Endothelial cell of umbilical vein (primary cell): ENCODE measurements at regions not wholly inside any gene's neighbourhood (a gene's known extent, or its start where the extent isn't known, plus 50 kb on each side); places are given as distances from the start of the nearest gene placed in this dataset.

Experiments
- BruUV-seq: library from RNA; stranded (reverse); fragments of 400-500 nt; replicated peaks from 2 replicates; lab custom pipeline; 2021; lab: Mats Ljungman, UMichigan
- CTCF ChIA-PET: fragments of 300-600, 350-600 bp; sonication (Branson Sonifier 250); formaldehyde crosslinking; loops from one replicate; lab custom pipeline; 2021; ENCODE audit warnings: antibody characterized with exemption, inconsistent platforms; lab: Charles Lee
- POLR2A ChIA-PET: fragments of 300-600, 350-600 bp; sonication (Branson Sonifier 250); formaldehyde crosslinking; loops from one replicate; lab custom pipeline; 2021; ENCODE audit warnings: antibody characterized with exemption, inconsistent platforms; lab: Charles Lee
- DNase-seq: peaks from one replicate; pipeline ENCODE4 v3.0.0-alpha.2; 2011; ENCODE audit warnings: low read depth, low spot score
- FAIRE-seq: peaks from 2 replicates; lab custom pipeline; 2011; peaks lifted over from hg19 to GRCh38; lab: Jason Lieb, UNC
- H2AFZ ChIP-seq: 2 replicates; pipeline ENCODE4 v1.6.0; 2012; ENCODE audit warnings: low read depth, low read length, control low read depth, inconsistent platforms
- H3K27ac ChIP-seq: 2 replicates; pipeline ENCODE4 v1.5.1; 2011; ENCODE audit warnings: low read depth, mild to moderate bottlenecking, control low read depth, low read length, moderate library complexity; ENCODE audit not compliant: insufficient read depth
- H3K27me3 ChIP-seq, 2 experiments: 2 replicates each; pipeline versions ENCODE4 v1.6.0 to v1.6.1; 2011; ENCODE audit warnings: low read length in 2 of 2, mixed read lengths in 1 of 2; ENCODE audit not compliant: control insufficient read depth in 2 of 2, insufficient read depth in 2 of 2
- H3K36me3 ChIP-seq, 2 experiments: 2 replicates in 1 of 2; 3 replicates in 1 of 2; pipeline ENCODE4 v1.5.1; 2011; ENCODE audit warnings: low read length in 2 of 2, mild to moderate bottlenecking in 1 of 2, moderate library complexity in 1 of 2; ENCODE audit not compliant: control insufficient read depth in 2 of 2, insufficient read depth in 2 of 2; ENCODE audit errors: extremely low read depth in 1 of 2
- H3K4me1 ChIP-seq: 3 replicates; pipeline ENCODE4 v1.5.1; 2011; ENCODE audit warnings: mild to moderate bottlenecking, low read length; ENCODE audit not compliant: control insufficient read depth, insufficient read depth; ENCODE audit errors: extremely low read depth
- H3K4me2 ChIP-seq: 2 replicates; pipeline ENCODE4 v1.6.1; 2011; ENCODE audit warnings: low read length, control low read depth, mixed read lengths; ENCODE audit not compliant: insufficient read depth
- H3K4me3 ChIP-seq, 3 experiments: fragments of 200-600 bp in 1 of 3; sonication (generic), shearing (Covaris generic) in 1 of 3; replicated peaks in 1 of 3; 2 replicates each; pipeline ENCODE4 v1.5.1; 2011 to 2016; ENCODE audit warnings: control low read depth in 3 of 3, low read length in 3 of 3, mild to moderate bottlenecking in 2 of 3, inconsistent platforms in 1 of 3, low read depth in 1 of 3, moderate library complexity in 1 of 3; ENCODE audit not compliant: insufficient read depth in 1 of 3
- H3K79me2 ChIP-seq: 2 replicates; pipeline ENCODE4 v1.6.0; 2012; ENCODE audit warnings: low read length, inconsistent platforms; ENCODE audit not compliant: control insufficient read depth, insufficient read depth
- H3K9ac ChIP-seq: replicated peaks from 2 replicates; pipeline ENCODE3; 2011; ENCODE audit warnings: low read length, control low read depth; ENCODE audit not compliant: insufficient read depth; ENCODE audit errors: extremely low read depth
- H3K9me1 ChIP-seq: replicated peaks from 3 replicates; pipeline ENCODE4 v1.6.0; 2011; ENCODE audit warnings: mild to moderate bottlenecking, low read length; ENCODE audit not compliant: control insufficient read depth, insufficient read depth; ENCODE audit errors: extremely low read depth
- H3K9me3 ChIP-seq: replicated peaks from 2 replicates; pipeline ENCODE4 v1.5.1; 2012; ENCODE audit warnings: low read length, inconsistent platforms; ENCODE audit not compliant: control insufficient read depth, insufficient read depth
- H4K20me1 ChIP-seq: replicated peaks from 2 replicates; pipeline ENCODE3; 2011; ENCODE audit warnings: mild to moderate bottlenecking, low read length; ENCODE audit not compliant: control insufficient read depth, insufficient read depth; ENCODE audit errors: extremely low read depth
- EZH2 ChIP-seq: IDR thresholded peaks from 2 replicates; pipeline ENCODE4 v1.6.1; 2012; ENCODE audit warnings: borderline replicate concordance, low read depth, mild to moderate bottlenecking, moderate library complexity, low read length, inconsistent platforms; ENCODE audit not compliant: severe bottlenecking
- FOS ChIP-seq: IDR thresholded peaks from 2 replicates; pipeline ENCODE4 v1.6.1; 2011; ENCODE audit warnings: mild to moderate bottlenecking, low read length, moderate library complexity, borderline replicate concordance; ENCODE audit not compliant: insufficient read depth
- JUN ChIP-seq: IDR thresholded peaks from 2 replicates; pipeline ENCODE4 v1.6.1; 2011; ENCODE audit warnings: borderline replicate concordance, low read depth; ENCODE audit not compliant: insufficient read length, insufficient read depth
- MYC ChIP-seq: IDR thresholded peaks from one replicate; pipeline ENCODE4 v1.6.1; 2011; ENCODE audit warnings: mild to moderate bottlenecking, low read depth, low read length
- POLR2A ChIP-seq: IDR thresholded peaks from 2 replicates; pipeline ENCODE4 v1.6.1; 2012; ENCODE audit warnings: low read depth, mild to moderate bottlenecking, control low read depth, low read length
- POLR2AphosphoS5 ChIP-seq: IDR thresholded peaks from 2 replicates; pipeline ENCODE4 v1.6.1; 2012; ENCODE audit warnings: low read depth, mild to moderate bottlenecking, control low read depth, low read length, moderate library complexity; ENCODE audit not compliant: insufficient read depth
- dilution Hi-C: fragments of 300-500 bp; cut with MboI; formaldehyde crosslinking; loops from one replicate; pipeline ENCODE4 v1.15.0; 2019; ENCODE audit warnings: low sequenced_read_pairs; ENCODE audit not compliant: extremely low pct_ligation_motif_present
- intact Hi-C: fragments of 100-400 bp; cut with micrococcal nuclease; formaldehyde crosslinking; loops from one replicate; pipeline ENCODE4 v1.10.0; 2022
- TF ChIP-seq, protein P1 (sequence below): IDR thresholded peaks from 2 replicates; pipeline ENCODE4 v1.6.1; 2011; ENCODE audit not compliant: insufficient read depth, insufficient read length
- TF ChIP-seq, protein P2 (sequence below), 2 donors: IDR thresholded peaks; 1 replicate in 1 of 2; 2 replicates in 1 of 2; pipeline ENCODE4 v1.5.1; 2011; ENCODE audit warnings: low read length in 2 of 2, mild to moderate bottlenecking in 2 of 2, moderate library complexity in 2 of 2, control low read depth in 1 of 2, inconsistent platforms in 1 of 2, low read depth in 1 of 2; ENCODE audit not compliant: insufficient read depth in 1 of 2; ENCODE audit errors: extremely low read depth in 1 of 2

DNA sequence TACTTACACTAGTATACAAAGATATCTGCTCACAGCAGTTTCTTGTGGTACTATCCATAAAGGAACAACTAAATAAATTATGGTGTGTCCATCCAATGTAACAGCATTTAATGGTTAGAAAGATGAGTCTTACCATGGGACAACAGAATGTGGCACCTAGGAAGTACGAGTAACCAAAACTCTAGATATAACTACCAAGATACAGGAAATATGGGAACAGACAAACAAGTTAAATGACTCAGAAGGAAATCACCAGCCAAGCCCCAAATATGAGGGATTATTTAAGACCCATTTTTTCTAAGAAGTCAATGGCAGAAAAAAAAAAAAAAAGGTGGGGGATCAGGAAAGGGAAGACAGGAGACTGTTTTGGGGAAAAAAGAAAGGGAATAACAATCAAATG, 294.8 kb downstream of the PRELID2 start:
- Histone ChIP-seq H3K27ac (no peak overlapping the region), H3K4me1 (peaks cover 5% of the 10 kb centered on the region), H3K9me3 (no peaks in the 10 kb centered on the region), H2AFZ (no peak overlapping the region), H4K20me1 (no peaks in the 10 kb centered on the region), H3K9me1 (no peaks in the 10 kb centered on the region), H3K79me2 (no peaks in the 10 kb centered on the region), H3K36me3 (no peaks in the 10 kb centered on the region), H3K27me3 (no peaks in the 10 kb centered on the region), H3K4me2 (peak overlapping the region; percentile 36), H3K4me3 (no peak overlapping the region), H3K9ac (no peak overlapping the region)
- BruUV-seq: no TSS peak
- POLR2A ChIA-PET: no interaction called here
- intact Hi-C loops: no loop called here
- DNase-seq (peak; percentile 13), FAIRE-seq (no peak)
- dilution Hi-C loops: no loop called here
- no peak for TF ChIP-seq POLR2AphosphoS5
- TF ChIP-seq EZH2: no peak
- TF ChIP-seq FOS: peak; percentile 45
- no peak for TF ChIP-seq JUN
- CTCF ChIA-PET: no interaction called here

DNA sequence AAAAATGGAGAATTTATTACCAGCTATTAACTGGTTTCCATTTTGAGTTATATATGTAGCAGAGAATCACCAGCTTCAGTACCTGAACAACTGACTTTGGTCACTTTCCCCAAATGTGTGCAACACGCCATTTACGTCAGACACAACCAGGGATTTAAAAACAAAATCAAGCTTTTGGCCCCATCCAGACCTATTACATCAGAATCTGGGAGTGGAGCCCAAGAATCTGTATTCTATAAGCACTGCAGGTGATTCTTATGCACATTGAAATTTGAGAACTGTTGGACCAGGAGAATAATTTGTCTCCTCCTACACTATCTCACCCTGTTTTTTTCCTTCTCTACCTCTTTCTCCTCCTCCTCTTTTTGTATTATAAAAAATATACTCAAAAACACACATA, 295.9 kb downstream of the PRELID2 start:
- Histone ChIP-seq H3K27ac (no peak overlapping the region), H3K9ac (no peak overlapping the region), H3K9me3 (no peaks in the 10 kb centered on the region), H3K36me3 (no peaks in the 10 kb centered on the region), H3K4me3 (no peak overlapping the region), H2AFZ (no peak overlapping the region), H3K9me1 (no peaks in the 10 kb centered on the region), H4K20me1 (no peaks in the 10 kb centered on the region), H3K4me1 (peaks cover 5% of the 10 kb centered on the region), H3K27me3 (no peaks in the 10 kb centered on the region), H3K79me2 (no peaks in the 10 kb centered on the region), H3K4me2 (no peak overlapping the region)
- FAIRE-seq: no peak
- ChIA-PET CTCF (no interaction called here), POLR2A (no interaction called here)
- BruUV-seq: no TSS peak
- dilution Hi-C loops (no loop called here), intact Hi-C loops (no loop called here)
- no peak for DNase-seq
- TF ChIP-seq, protein P1, sequence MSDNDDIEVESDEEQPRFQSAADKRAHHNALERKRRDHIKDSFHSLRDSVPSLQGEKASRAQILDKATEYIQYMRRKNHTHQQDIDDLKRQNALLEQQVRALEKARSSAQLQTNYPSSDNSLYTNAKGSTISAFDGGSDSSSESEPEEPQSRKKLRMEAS: no peak
- no peak for TF ChIP-seq EZH2
- TF ChIP-seq FOS: no peak
- TF ChIP-seq MYC: no peak
- no peak for TF ChIP-seq POLR2A
- TF ChIP-seq, protein P2, sequence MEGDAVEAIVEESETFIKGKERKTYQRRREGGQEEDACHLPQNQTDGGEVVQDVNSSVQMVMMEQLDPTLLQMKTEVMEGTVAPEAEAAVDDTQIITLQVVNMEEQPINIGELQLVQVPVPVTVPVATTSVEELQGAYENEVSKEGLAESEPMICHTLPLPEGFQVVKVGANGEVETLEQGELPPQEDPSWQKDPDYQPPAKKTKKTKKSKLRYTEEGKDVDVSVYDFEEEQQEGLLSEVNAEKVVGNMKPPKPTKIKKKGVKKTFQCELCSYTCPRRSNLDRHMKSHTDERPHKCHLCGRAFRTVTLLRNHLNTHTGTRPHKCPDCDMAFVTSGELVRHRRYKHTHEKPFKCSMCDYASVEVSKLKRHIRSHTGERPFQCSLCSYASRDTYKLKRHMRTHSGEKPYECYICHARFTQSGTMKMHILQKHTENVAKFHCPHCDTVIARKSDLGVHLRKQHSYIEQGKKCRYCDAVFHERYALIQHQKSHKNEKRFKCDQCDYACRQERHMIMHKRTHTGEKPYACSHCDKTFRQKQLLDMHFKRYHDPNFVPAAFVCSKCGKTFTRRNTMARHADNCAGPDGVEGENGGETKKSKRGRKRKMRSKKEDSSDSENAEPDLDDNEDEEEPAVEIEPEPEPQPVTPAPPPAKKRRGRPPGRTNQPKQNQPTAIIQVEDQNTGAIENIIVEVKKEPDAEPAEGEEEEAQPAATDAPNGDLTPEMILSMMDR (IDR thresholded peaks at IDR 0.05; ENCODE audit: extremely low read depth in 1 of 2, insufficient read depth in 1 of 2, low read depth in 1 of 2, low read length in 2 of 2): no peak
